GM19397 (cell line): ENCODE measurements at regions not wholly inside any gene's neighbourhood (a gene's known extent, or its start where the extent isn't known, plus 50 kb on each side); places are given as distances from the start of the nearest gene placed in this dataset.

Experiments
- ATAC-seq: cut with Tn5 transposase; IDR thresholded peaks from one replicate; pipeline ENCODE4 v1.9.1; 2021; ENCODE audit warnings: mild to moderate bottlenecking, moderate library complexity; ENCODE audit not compliant: unreplicated experiment

- ATAC-seq, result no peak
Measured at GRCh38 chr3:127033171-127033570, 50.3 kb downstream of the PLXNA1 start.

GRCh38 chr3:127033786-127034185, 50.9 kb downstream of the PLXNA1 start:
- ATAC-seq, result no peak

DNA sequence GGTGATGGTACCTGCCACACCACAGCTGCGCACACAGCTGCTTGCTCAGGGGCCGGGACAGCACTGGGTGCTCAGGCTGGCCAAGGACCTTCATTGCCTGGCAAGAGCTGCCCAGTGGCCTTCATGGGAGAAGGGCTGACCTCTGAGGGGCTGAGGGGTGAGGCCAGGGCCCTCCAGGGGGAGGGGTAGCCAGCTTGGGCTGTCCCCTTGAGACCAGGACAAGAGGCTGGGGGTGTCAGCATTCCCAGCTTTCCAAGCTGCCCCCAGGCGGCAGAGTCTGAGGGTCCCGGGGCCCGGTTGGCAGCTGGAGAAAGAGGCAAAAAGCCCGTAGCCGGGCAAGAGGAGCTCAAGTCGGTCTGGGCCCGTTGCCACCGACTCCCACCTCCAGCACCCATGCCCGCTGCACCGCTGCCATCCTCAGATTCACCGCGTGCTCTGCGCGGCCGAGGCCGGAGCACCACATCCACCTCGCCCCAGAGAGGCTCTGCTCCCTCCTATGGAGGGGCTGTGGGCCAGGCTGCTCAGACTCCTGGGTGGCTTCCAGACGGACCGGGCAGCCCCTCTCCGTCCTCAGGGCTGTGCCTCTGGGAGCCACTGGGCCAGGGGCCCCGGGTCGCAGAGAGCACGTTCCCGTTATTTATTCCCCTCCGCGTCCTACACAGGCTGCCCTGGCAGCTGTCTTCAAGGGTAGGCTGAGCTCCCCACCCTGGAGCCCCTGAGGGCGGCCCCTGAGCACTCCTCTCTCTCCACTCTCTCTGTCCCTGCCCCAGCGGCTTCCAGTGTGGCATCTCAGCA, 51.5 kb downstream of the PLXNA1 start:
- no peak for ATAC-seq

- ATAC-seq, result no peak
Measured at GRCh38 chr3:127034990-127035652, 52.2 kb downstream of the PLXNA1 start.

DNA sequence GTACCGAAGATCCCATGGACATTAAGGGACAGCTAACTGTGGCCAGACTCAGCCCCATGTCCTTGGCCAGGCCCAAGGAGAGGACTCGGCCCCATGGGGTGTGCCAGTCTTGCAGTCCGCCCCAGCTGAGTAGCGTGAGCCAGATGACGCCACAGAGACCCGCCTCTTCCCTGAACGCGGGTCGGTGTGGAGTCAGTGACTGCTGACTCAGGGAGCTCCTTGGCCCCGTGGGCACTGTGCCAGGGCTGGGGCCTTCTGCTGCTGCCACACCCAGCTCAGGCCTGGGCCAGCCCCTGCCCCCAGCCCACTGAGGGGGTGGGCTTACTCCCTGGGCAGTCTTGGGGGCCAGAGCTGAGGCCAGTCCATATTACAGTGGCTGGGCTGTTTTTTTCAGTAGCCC, 52.8 kb downstream of the PLXNA1 start:
- no peak for ATAC-seq

GRCh38 chr3:127036209-127037020, 53.5 kb downstream of the PLXNA1 start:
- ATAC-seq, result no peak

GRCh38 chr3:127037021-127037400, 54.1 kb downstream of the PLXNA1 start:
- no peak for ATAC-seq

- ATAC-seq, result no peak
Measured at GRCh38 chr3:127037418-127037841, 54.5 kb downstream of the PLXNA1 start.

DNA sequence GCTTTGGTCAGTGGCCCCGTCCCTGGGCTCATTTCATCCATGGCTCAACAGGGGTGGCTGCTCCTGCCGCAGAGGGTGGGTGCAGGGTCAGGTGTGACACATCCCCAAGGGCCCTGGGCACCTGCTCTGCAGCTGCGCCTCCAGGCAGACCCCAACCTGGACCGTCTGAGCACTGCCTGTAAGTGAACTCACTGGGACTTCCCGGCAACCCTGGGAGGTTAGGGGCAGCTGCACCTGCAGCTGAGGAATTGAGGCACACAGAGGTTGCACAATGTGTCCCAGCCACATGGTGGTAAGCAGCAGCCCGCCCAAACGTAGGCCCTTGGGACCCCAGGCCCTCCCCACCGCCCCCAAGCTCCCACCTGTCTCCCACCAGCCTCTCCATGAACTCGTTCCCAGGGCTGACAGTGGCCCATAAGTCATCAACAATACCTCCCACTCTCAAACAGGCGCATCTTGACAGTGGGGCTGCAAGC, 55.1 kb downstream of the PLXNA1 start:
- no peak for ATAC-seq

GRCh38 chr3:127038466-127038865, 55.6 kb downstream of the PLXNA1 start:
- no peak for ATAC-seq

GRCh38 chr3:127038923-127039581, 56.1 kb downstream of the PLXNA1 start:
- ATAC-seq, result no peak

GRCh38 chr3:127039719-127040118, 56.8 kb downstream of the PLXNA1 start:
- no peak for ATAC-seq

GRCh38 chr3:127040216-127040615, 57.3 kb downstream of the PLXNA1 start:
- no peak for ATAC-seq

DNA sequence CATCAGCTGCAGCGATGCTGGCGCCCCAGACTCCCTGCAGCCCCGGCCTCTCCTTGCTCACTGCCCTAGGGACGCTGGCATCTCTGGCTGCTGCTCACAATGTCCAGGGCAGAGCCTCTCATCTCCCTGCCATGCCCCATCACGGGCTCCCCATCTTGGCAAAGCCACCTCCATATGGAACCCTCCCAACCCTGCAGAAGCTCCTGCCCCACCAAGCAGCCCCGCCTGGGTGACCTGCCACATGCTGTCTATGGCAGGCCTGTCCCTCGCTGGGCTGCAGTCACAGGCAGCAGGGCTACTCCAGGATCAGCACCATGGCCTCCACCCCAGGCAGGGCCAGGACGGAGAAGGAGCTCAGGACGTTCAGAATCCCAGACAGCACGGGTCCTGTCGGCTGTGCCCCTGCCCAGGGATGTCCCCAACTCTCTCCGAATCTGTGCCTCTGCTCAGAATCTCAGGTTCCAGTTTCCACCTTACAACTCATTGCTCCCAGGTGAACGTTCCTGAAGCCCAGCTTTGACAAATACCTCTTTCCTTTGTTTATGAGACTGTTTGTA, 58.4 kb downstream of the PLXNA1 start:
- no peak for ATAC-seq

GRCh38 chr3:127041933-127042332, 59.0 kb downstream of the PLXNA1 start:
- no peak for ATAC-seq

DNA sequence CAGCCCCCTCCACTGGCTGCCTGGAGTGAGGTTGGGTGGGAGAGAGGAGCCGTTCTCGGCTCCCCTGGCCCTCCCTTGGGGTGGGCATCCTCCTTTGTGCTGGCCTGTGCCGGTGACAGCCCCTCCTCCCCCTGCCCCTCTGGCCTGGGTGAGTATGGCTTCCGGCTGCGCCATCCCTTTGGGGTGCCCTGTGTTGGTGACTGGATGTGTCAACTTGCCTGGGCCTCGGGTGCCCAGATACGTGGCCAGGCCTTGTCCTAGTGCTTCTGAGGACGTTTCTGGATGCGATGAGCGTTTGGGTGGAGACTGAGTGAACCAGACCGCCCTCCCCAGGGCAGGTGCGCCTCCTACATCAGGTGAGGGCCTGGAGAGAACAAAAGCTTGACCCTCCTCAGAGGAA, 59.7 kb downstream of the PLXNA1 start:
- ATAC-seq, result no peak

GRCh38 chr3:127043041-127043641, 60.2 kb downstream of the PLXNA1 start:
- ATAC-seq, result no peak

DNA sequence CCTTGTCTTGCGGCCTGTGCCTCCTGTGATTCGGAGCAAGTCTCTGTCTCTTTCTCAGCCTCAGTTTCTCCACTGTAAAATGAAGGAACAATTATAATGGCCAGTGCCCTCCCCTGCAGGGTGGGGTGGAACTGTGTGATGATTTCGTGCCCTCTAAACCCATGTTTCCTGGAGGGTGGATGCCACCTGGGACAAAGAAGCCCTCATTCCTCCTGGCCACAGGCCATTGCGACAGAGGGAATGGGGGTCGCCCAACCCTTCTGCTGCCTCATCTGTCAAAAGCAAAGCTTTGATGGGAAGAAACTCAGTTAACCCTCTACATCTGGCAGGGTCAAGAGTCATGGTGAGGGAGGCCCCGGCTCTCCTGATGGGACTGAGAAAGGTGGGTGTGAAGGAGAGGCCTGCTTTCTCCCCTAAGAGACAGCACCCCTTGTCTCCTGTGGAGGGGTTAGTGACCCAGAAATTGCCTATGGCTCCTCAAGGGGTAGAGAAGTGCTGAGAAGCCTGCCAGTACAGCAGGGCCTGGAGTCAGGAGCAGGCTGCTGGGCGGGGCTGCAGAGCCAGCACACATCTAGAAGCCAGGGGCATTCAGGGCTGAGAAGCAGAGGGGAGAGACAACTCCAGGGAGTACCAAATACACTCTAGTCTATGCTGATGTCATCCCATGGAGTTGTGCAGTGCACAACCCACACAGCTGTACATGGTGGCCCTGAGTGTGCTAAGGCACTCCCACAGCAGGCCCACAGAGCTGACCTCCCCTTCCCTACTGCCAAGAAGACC, 61.0 kb downstream of the PLXNA1 start:
- ATAC-seq, result no peak

DNA sequence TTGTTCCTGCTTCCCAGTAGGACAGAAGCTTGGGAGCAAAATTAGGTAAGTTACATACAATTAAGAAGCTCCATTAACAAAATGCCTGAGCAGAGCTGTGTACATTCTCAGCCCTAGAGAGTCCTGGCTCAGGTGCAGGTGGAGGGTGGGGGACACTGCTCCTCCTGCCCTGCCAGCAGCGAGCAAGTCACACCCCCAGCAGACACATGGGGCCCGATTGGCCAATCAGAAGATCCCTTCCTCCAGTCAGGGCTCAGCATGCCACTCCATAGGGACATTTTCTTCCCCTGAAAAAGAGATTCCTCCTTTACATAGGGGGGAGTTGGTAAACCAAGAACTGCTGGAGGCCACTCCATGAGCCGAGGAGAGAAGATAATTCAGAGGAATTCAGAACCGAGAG, 62.1 kb downstream of the PLXNA1 start:
- no peak for ATAC-seq
